H1 (cell line): ENCODE measurements at regions not wholly inside any gene's neighbourhood (a gene's known extent, or its start where the extent isn't known, plus 50 kb on each side); places are given as distances from the start of the nearest gene placed in this dataset.

Experiments
- ASH2L ChIP-seq: fragments of 200-600, 300-600 bp; sonication (generic); IDR thresholded peaks from one replicate; pipeline ENCODE4 v1.7.1; 2017; ENCODE audit warnings: low read length
- CEBPB ChIP-seq: IDR thresholded peaks from 2 replicates; pipeline ENCODE4 v1.6.1; 2012; ENCODE audit warnings: low read depth, low read length
- E2F6 ChIP-seq: IDR thresholded peaks from 2 replicates; pipeline ENCODE4 v1.6.1; 2012; ENCODE audit warnings: inconsistent platforms
- EP300 ChIP-seq, 2 experiments: IDR thresholded peaks; 1 replicate in 1 of 2; 2 replicates in 1 of 2; pipeline ENCODE4 v1.6.1; 2011 to 2012; ENCODE audit warnings: low read depth in 2 of 2, low read length in 2 of 2, mild to moderate bottlenecking in 2 of 2, borderline replicate concordance in 1 of 2, inconsistent platforms in 1 of 2, moderate library complexity in 1 of 2
- EZH2 ChIP-seq: fragments of 200-600 bp; sonication (generic); IDR thresholded peaks from 2 replicates; pipeline ENCODE4 v1.7.1; 2012; ENCODE audit warnings: low read depth, mild to moderate bottlenecking, moderate library complexity, low read length, inconsistent platforms; ENCODE audit not compliant: severe bottlenecking
- HDAC2 ChIP-seq, 2 experiments: fragments of 300-600 bp in 1 of 2; sonication (generic) in 1 of 2; IDR thresholded peaks; 2 replicates each; pipeline ENCODE4 v1.6.1; 2011 to 2012; ENCODE audit warnings: low read depth in 2 of 2, low read length in 2 of 2, mild to moderate bottlenecking in 2 of 2, moderate library complexity in 2 of 2, borderline replicate concordance in 1 of 2, inconsistent platforms in 1 of 2
- MAX ChIP-seq: IDR thresholded peaks from 2 replicates; pipeline ENCODE4 v1.6.1; 2012; ENCODE audit warnings: inconsistent platforms
- POU5F1 ChIP-seq: IDR thresholded peaks from 2 replicates; pipeline ENCODE4 v1.6.1; 2011; ENCODE audit warnings: low read depth, mild to moderate bottlenecking, low read length, moderate library complexity
- TCF12 ChIP-seq: IDR thresholded peaks from 2 replicates; pipeline ENCODE4 v1.6.1; 2011; ENCODE audit warnings: low read depth, mild to moderate bottlenecking, low read length
- TEAD4 ChIP-seq: IDR thresholded peaks from 2 replicates; pipeline ENCODE4 v1.6.1; 2012; ENCODE audit warnings: low read depth, low read length, inconsistent platforms, mixed read lengths
- USF2 ChIP-seq: IDR thresholded peaks from 2 replicates; pipeline ENCODE4 v1.6.1; 2011; ENCODE audit warnings: low read length, improper control_type of control experiment

GRCh38 chr1:38285807-38286530, 239.4 kb upstream of the POU3F1 start (continued):
- TF ChIP-seq HDAC2 (IDR thresholded peaks at IDR 0.05; ENCODE audit: borderline replicate concordance in 1 of 2, low read depth in 2 of 2, low read length in 2 of 2) (peak in 1 of 2 experiments; percentile 86; a peak in 2 of 4 replicates), EP300 (IDR thresholded peaks at IDR 0.05; ENCODE audit: borderline replicate concordance in 1 of 2, low read depth in 2 of 2, low read length in 2 of 2) (no peak), POU5F1 (0 out of 2 replicates have a peak, but pooled peaks have one; percentile 43), ASH2L (peak; percentile 51), E2F6 (peak; percentile 92), EZH2 (no peak), TEAD4 (no peak), CEBPB (no peak), MAX (peak; percentile 98), TCF12 (peak; percentile 66; the same call in 1 of the 2 replicates), USF2 (no peak)
